A549 (cell line): ENCODE measurements at regions not wholly inside any gene's neighbourhood (a gene's known extent, or its start where the extent isn't known, plus 50 kb on each side); places are given as distances from the start of the nearest gene placed in this dataset.

ENCODE experiments used
- BHLHE40 ChIP-seq: IDR thresholded peaks from 2 replicates; pipeline ENCODE4 v1.6.1; 2012; ENCODE audit warnings: low read depth, low read length, inconsistent platforms
- EP300 ChIP-seq, 2 experiments: fragments of >200 bp; sonication (Bioruptor Twin); formaldehyde crosslinking; IDR thresholded peaks; 2 replicates in 1 of 2; 3 replicates in 1 of 2; pipeline ENCODE4 v1.6.1; 2016 to 2017
- FOSL2 ChIP-seq, 2 experiments: fragments of 450-650 bp in 1 of 2; fragments of >200 bp in 1 of 2; sonication (Bioruptor Twin) in 1 of 2; formaldehyde crosslinking; IDR thresholded peaks; 2 replicates each; pipeline versions ENCODE4 v1.5.0 to v1.6.1; 2016 to 2020; ENCODE audit warnings: mild to moderate bottlenecking in 1 of 2, moderate library complexity in 1 of 2
- KDM1A ChIP-seq: fragments of 200-600 bp; sonication (generic); IDR thresholded peaks from 2 replicates; pipeline ENCODE4 v1.6.1; 2016; ENCODE audit warnings: low read depth, mild to moderate bottlenecking
- MAX ChIP-seq: IDR thresholded peaks from 2 replicates; pipeline ENCODE4 v1.6.1; 2012
- NR3C1 ChIP-seq: fragments of >200 bp; sonication (Bioruptor Twin); formaldehyde crosslinking; IDR thresholded peaks from 3 replicates; pipeline ENCODE4 v1.6.1; 2017
- RCOR1 ChIP-seq: fragments of 150-350 bp; IDR thresholded peaks from 2 replicates; pipeline ENCODE4 v1.6.1; 2014; ENCODE audit warnings: antibody characterized with exemption, low read length, low read depth
- SMC3 ChIP-seq: fragments of >200 bp; sonication (Bioruptor Twin); formaldehyde crosslinking; IDR thresholded peaks from 3 replicates; pipeline ENCODE4 v1.6.1; 2018; ENCODE audit warnings: inconsistent platforms
- TF ChIP-seq, protein P1 (sequence below): fragments of >200 bp; sonication (Bioruptor Twin); formaldehyde crosslinking; IDR thresholded peaks from 3 replicates; pipeline ENCODE4 v1.5.1; 2016

DNA sequence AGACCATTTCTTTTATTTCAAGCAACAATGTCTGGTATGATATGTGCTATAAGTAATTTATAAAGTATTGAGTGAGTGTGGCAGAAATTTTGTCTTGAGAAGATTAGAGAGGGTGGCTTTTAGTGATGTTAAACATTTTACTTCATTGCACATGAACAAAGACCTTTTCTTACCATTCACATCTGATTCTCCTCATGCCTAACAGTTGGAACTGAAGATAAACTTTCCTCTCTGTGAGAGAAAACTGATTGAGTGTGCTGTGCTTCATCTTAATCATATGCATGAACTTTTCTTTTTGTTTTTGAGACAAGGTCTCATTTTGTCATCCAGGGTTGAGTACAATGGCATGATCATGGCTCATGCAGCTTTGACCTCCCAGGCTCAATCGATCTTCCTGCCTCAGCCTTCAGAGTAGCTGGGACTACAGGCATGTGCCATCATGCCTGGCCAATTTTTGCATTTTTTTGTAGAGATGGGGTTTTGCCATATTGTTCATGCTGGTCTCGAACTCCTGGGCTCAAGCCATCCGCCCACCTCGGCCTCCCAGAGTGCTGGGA lies 377.7 kb upstream of the GOLIM4 start:
- no peak for TF ChIP-seq BHLHE40
- TF ChIP-seq NR3C1: no peak
- no peak for TF ChIP-seq FOSL2 (IDR thresholded peaks at IDR 0.05)
- no peak for TF ChIP-seq FOSL2 (CRISPR knock-in tag; IDR thresholded peaks at IDR 0.05)
- TF ChIP-seq MAX: no peak
- TF ChIP-seq, protein P1, sequence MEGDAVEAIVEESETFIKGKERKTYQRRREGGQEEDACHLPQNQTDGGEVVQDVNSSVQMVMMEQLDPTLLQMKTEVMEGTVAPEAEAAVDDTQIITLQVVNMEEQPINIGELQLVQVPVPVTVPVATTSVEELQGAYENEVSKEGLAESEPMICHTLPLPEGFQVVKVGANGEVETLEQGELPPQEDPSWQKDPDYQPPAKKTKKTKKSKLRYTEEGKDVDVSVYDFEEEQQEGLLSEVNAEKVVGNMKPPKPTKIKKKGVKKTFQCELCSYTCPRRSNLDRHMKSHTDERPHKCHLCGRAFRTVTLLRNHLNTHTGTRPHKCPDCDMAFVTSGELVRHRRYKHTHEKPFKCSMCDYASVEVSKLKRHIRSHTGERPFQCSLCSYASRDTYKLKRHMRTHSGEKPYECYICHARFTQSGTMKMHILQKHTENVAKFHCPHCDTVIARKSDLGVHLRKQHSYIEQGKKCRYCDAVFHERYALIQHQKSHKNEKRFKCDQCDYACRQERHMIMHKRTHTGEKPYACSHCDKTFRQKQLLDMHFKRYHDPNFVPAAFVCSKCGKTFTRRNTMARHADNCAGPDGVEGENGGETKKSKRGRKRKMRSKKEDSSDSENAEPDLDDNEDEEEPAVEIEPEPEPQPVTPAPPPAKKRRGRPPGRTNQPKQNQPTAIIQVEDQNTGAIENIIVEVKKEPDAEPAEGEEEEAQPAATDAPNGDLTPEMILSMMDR: no peak
- no peak for TF ChIP-seq KDM1A
- no peak for TF ChIP-seq SMC3
- no peak for TF ChIP-seq RCOR1
- no peak for TF ChIP-seq EP300 (IDR thresholded peaks at IDR 0.05)
